OCI-LY3 (cell line): ENCODE measurements at regions not wholly inside any gene's neighbourhood (a gene's known extent, or its start where the extent isn't known, plus 50 kb on each side); places are given as distances from the start of the nearest gene placed in this dataset.

ENCODE experiments used
- CTCF ChIP-seq: fragments of 200-600, 300-600 bp; sonication (generic); IDR thresholded peaks from 2 replicates; pipeline ENCODE4 v1.5.1; 2014; ENCODE audit warnings: antibody characterized with exemption, low read length, low read depth
- EZH2phosphoT487 ChIP-seq: fragments of 200-600 bp; shearing (Covaris generic); IDR thresholded peaks from 2 replicates; pipeline ENCODE4 v1.6.1; 2018; ENCODE audit warnings: antibody characterized with exemption, mixed run types, low read depth

- TF ChIP-seq CTCF = no peak
- no peak for TF ChIP-seq EZH2phosphoT487
Measured at GRCh38 chr10:52451817-52452216, 137.7 kb downstream of the DKK1 start.
